Bronchial epithelial cell (primary cell): ENCODE measurements at regions not wholly inside any gene's neighbourhood (a gene's known extent, or its start where the extent isn't known, plus 50 kb on each side); places are given as distances from the start of the nearest gene placed in this dataset.

Experiments used
- DNase-seq: peaks from one replicate; pipeline ENCODE4 v3.0.0-alpha.2; 2010; ENCODE audit warnings: low read depth
- FAIRE-seq: peaks from 2 replicates; lab custom pipeline; 2011; peaks lifted over from hg19 to GRCh38; lab: Jason Lieb, UNC
- H3K27me3 ChIP-seq: 2 replicates; pipeline ENCODE4 v1.5.1; 2011; ENCODE audit warnings: low read length; ENCODE audit not compliant: control insufficient read depth, insufficient read depth
- H3K36me3 ChIP-seq: 2 replicates; pipeline ENCODE4 v1.5.1; 2011; ENCODE audit warnings: low read length; ENCODE audit not compliant: control insufficient read depth, insufficient read depth
- H3K4me3 ChIP-seq: 2 replicates; pipeline ENCODE4 v1.5.1; 2011; ENCODE audit warnings: mild to moderate bottlenecking, low read depth, low read length, control low read depth
- CTCF ChIP-seq: IDR thresholded peaks from 2 replicates; pipeline ENCODE4 v1.5.1; 2011; ENCODE audit warnings: mild to moderate bottlenecking, moderate library complexity, low read length, control low read depth, inconsistent platforms; ENCODE audit not compliant: insufficient read depth, severe bottlenecking

- TF ChIP-seq CTCF: no peak
- Histone ChIP-seq H3K27me3 (no peaks in the 10 kb centered on the region), H3K4me3 (no peak overlapping the region), H3K36me3 (no peaks in the 10 kb centered on the region)
- DNase-seq (no peak), FAIRE-seq (no peak)
These were observed 253.5 kb downstream of the KCNJ2 start for GRCh38 chr17:70422862-70423261.

GRCh38 chr17:70423562-70423961 is 254.2 kb downstream of the KCNJ2 start:
- Histone ChIP-seq H3K27me3 (no peaks in the 10 kb centered on the region), H3K36me3 (no peaks in the 10 kb centered on the region), H3K4me3 (no peak overlapping the region)
- TF ChIP-seq CTCF: no peak
- FAIRE-seq: no peak
- no peak for DNase-seq

GRCh38 chr17:70426752-70427151 is 257.4 kb downstream of the KCNJ2 start:
- Histone ChIP-seq H3K36me3 (no peaks in the 10 kb centered on the region), H3K4me3 (no peak overlapping the region), H3K27me3 (no peaks in the 10 kb centered on the region)
- DNase-seq (no peak), FAIRE-seq (no peak)
- no peak for TF ChIP-seq CTCF

- Histone ChIP-seq H3K36me3 (no peaks in the 10 kb centered on the region), H3K4me3 (no peak overlapping the region), H3K27me3 (no peaks in the 10 kb centered on the region)
- TF ChIP-seq CTCF: no peak
- no peak for DNase-seq
- FAIRE-seq: no peak
These were observed 265.5 kb downstream of the KCNJ2 start for GRCh38 chr17:70434536-70435490.

GRCh38 chr17:70437656-70438055 is 268.3 kb downstream of the KCNJ2 start:
- Histone ChIP-seq H3K36me3 (no peaks in the 10 kb centered on the region), H3K4me3 (no peak overlapping the region), H3K27me3 (no peaks in the 10 kb centered on the region)
- no peak for DNase-seq
- no peak for TF ChIP-seq CTCF
- no peak for FAIRE-seq

GRCh38 chr17:70446446-70446845 is 277.1 kb downstream of the KCNJ2 start:
- no peaks in the 10 kb centered on the region for H3K36me3 ChIP-seq
- H3K27me3 ChIP-seq: no peaks in the 10 kb centered on the region
- no peak for TF ChIP-seq CTCF
- FAIRE-seq: no peak
- DNase-seq: no peak
- H3K4me3 ChIP-seq: no peak overlapping the region
